CD4-positive, alpha-beta T cell treated with Interleukin-10 for 1 hour (primary cell): ENCODE measurements at regions not wholly inside any gene's neighbourhood (a gene's known extent, or its start where the extent isn't known, plus 50 kb on each side); places are given as distances from the start of the nearest gene placed in this dataset.

Source experiments
- DNase-seq: peaks from one replicate; pipeline ENCODE4 v3.0.0-alpha.2; 2020

- no peak for DNase-seq
These were observed 384.5 kb upstream of the DDHD1 start for GRCh38 chr14:53537422-53538315.

GRCh38 chr14:53536446-53536845 lies 383.3 kb upstream of the DDHD1 start:
- no peak for DNase-seq

GRCh38 chr14:53534841-53535240 lies 381.7 kb upstream of the DDHD1 start:
- DNase-seq: no peak

DNA sequence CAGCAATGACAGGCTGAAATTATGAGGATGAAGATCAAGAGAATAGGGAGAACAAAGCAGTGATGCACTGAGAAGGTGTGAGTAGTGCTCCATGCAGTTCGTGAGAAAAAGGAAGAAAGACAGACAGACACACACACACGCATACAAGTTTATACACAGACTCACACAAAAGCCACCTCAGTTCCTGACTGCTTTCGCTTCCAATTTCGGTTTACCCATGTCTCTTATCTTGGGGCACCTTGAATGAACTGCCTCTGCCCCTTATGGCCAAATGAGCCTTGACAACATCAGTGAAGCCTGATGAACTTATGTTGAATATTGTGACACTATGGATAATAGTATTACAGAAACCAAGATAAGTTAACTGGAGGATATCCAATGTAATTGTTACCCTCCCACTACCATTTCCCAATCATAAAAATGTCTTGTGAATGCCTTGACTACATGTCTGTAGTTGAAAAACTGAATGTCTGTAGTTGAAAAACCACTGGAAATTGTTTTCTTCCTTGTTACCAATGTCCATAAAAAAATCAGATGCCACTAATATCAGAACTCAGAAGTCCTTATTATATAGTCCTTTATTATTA lies 380.4 kb upstream of the DDHD1 start:
- no peak for DNase-seq

DNA sequence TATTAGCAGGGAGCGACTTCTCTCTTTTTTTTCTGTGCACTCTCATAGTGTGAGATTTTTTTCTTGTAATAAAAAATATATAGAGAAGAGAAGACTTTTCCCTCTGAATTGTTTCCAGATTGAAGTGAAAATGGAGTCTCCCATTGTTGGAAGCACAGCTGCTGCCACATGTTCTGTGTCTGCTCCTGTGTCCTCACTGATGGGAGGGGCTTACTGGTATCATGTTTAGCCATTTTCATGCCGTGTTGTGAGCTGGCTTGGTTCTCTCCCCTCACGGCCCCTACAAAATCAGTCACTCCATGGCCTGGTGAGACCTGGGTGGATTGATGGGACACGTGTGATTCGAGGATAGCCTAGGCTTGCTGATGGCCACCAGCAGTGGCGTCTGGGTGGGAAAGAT lies 379.7 kb upstream of the DDHD1 start:
- DNase-seq: no peak

DNA sequence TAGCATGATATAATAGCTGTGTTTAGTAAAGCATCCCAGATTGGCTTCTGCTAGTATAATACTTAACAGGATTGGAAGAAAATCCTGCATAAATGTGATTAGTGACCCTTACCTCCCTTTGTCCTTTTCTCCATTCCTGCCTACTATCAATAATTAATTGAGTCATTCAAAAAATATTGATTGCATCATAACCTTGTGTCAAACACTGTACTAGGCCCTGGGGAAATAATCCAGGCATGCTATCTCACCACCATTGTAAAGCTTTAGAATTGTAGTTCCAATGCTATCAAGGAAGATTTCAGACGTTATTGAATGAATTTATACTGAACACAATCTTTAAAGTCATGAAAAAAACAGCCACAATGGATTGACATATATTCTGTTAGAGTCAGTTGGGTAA lies 378.6 kb upstream of the DDHD1 start:
- DNase-seq: no peak

- DNase-seq: no peak
These were observed 378.0 kb upstream of the DDHD1 start for GRCh38 chr14:53531156-53531555.

- no peak for DNase-seq
These were observed 376.4 kb upstream of the DDHD1 start for GRCh38 chr14:53529519-53529918.

- DNase-seq: no peak
These were observed 375.1 kb upstream of the DDHD1 start for GRCh38 chr14:53528185-53528671.

DNA sequence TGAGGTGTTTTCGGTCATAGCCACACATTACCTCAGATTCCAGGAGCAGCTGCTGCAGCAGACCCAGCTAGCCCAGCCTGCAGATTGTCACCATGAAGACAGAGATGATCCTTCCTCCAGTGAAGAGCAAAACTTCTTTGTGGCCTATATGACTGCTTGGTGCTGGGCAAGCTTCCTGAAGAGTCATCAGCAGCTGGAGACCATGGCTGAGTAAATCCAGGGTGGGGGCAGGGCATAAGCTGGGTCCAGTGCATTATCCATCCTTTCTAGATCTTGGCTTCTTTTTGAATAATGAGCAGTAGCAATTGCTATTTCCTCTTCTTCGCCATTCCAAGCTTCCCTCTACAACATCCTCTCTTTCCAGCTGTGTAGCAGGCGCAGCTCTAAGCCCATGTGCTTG lies 373.1 kb upstream of the DDHD1 start:
- no peak for DNase-seq

DNA sequence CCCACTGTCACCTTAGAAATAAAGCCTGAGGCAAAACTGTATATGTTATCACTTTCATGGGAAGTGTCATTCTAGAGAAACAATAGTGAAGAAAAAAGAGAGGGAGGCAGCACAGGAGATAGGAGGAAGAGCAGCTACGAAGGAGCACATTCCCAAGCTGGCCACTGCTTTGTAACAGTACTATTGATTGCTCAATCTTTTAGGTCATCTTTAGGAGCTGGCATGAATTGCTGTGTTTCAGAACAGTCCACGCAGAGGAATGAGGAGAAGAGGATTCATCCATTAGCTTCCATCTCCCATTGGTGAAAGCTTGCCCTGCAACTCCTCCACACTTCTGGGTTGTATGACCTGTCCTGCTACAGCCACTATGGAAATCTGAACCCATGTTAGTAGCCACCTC lies 372.5 kb upstream of the DDHD1 start:
- no peak for DNase-seq

DNA sequence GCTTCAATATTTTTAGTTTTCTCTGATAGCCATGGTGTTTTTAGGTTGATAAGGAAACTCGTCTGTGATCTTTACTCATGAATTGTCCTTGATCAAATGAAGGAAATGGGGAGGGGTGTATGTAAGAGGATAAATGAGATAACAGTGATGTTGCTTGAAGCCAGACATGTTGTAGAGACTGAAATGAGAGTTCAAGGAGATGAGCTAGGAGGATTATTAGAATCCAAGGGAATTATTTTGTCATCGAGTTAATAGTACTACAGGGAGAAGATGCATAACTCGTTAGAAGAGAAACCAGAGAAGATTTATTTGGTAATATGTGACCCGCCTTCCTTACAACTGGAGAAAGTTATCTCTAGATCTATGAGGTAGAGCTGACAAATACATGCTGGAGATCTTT lies 371.3 kb upstream of the DDHD1 start:
- DNase-seq: no peak

- DNase-seq: no peak
These were observed 370.1 kb upstream of the DDHD1 start for GRCh38 chr14:53523226-53523625.

DNA sequence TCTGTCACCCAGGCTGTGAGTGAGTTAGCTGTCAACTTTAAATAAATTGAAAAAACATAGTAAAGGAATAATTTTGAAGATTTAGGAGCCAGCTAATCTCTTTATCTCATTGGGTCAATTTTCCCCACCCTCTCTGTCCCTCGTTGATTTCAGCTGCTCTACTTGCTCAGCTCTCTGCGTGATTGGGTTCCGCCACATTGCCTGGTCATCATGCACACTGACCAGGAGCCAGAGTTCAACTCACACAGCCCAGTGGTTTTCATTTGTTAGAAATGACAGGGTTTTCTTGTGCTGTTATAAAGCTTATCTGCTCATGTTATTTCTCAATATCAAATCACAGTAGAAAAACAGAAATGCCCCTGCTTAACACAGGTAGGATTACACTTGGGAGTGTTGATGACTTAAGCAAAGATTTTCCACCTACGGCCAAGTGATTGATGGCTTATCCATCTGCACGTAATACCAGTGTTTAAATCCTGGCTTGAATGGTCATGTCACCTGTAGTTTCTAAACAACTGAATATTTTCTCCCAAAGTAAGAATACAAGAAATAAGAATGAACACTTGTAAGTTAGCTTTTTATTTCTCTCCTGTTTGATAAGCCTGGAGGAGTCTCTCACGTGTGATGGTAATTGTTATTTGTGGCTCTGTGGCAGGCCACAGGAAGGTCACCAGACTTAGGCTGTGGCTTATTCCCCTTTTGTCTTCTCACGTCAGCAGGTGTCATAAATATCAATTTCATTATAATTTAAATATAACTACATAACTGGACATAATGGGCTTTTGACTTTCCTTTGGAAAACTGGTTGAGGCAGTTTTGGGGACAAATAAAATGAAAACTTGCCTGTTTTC lies 367.2 kb upstream of the DDHD1 start:
- DNase-seq: no peak

- DNase-seq: no peak
These were observed 366.0 kb upstream of the DDHD1 start for GRCh38 chr14:53519137-53519536.

DNA sequence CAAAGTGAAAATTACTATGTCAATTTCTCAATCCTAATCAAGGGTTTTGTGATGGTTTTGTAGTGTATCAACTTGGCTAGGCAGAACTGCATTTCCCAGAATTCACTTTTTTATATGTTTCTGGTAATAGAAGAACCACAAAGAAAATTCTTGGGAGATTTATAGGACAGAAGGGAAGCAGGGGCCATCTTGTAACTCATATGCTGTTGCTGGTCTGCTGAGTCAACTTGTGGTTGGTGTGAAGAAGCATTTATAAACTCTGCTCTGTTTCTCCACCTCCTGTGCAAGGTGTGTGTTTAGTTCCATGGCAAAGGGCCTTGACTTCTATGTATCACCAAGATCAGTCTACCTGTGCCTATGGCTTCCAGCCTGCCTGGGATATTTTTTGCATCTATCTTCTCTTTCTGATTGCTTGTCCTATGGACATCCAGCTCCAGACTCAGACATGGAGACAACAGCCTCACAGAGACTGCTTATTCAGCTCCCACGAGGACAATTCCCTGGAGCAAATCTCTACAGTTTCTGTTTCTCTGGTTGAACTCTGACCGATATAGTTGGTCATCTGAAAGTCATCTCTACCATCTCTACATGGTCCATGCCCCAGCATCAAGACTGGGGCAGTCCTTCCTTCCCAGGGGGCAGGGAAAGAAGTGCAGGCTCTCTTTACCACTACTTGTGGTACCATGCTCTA lies 364.3 kb upstream of the DDHD1 start:
- no peak for DNase-seq

DNA sequence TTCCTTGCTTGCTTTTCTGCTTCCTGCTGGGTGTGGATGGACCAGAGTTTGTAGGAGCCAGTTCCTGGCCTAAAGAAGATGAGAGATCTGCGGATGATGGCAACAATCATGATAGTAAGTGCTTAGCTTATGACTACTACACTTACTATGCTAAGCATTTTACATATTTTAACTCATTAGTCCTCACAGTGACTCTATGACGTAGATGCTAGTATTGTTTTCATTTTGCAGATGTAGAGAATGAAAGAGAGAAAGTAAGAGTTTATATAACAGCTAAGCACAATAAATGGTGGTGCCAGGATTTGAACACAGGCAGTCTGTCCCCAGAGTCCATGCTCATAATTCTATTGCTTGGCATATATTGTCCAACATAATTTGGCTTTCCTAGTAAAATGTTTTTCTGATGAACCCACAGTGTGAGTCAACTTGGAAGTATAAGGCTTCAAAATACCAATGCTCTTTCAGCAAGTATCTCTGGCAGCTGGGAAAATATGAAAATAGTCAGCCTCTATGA lies 363.2 kb upstream of the DDHD1 start:
- DNase-seq: no peak

GRCh38 chr14:53515276-53515675 lies 362.2 kb upstream of the DDHD1 start:
- no peak for DNase-seq

DNA sequence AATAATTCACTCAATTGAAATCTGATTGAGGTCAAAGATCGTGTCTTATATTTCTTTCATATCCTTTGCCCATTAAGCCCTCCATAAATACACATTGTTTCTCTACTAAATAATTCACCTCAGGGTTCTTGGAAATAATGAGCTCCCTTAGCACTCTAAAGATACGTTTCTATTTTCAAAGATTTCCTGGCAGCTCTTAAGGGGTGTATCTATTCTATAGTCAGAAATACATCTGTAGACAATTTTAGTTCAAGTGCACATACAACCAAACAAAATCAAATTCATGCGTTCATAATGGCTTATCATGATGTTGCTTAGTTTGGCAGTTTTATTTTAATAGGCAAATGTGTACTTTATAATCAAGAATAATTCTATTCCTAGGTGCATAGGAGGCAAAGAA lies 361.1 kb upstream of the DDHD1 start:
- no peak for DNase-seq

GRCh38 chr14:53510281-53510912 lies 357.3 kb upstream of the DDHD1 start:
- no peak for DNase-seq

- no peak for DNase-seq
These were observed 356.4 kb upstream of the DDHD1 start for GRCh38 chr14:53509276-53510244.
